ENCODE measurements at regions not wholly inside any gene's neighbourhood (a gene's known extent, or its start where the extent isn't known, plus 50 kb on each side); places are given as distances from the start of the nearest gene placed in this dataset.

DNA sequence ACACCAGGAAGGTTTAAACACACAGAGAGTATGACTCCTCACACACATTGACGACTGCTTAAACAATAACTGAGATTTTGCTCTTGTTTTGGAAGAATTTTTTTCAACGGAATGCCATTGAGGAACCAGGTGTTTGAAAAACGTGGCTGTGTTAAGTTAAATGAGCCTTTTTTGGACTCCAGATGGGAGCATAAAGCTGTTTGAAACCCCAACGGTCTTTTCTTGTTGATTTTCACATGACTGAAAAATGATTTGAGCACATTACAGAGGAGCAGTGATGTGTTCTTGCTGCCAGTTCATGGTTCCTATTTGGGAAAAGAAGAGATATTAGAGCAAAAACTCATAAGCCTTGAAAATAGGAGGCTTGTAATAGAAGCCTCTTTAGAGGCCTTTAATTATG lies 97.8 kb upstream of the SELENOK start:
- Histone ChIP-seq H4K20me1 (no peaks in the 10 kb centered on the region), H3K9ac (no peak overlapping the region), H3K27ac (no peak overlapping the region), H3K4me2 (no peak overlapping the region), H3K27me3 (no peaks in the 10 kb centered on the region), H3K4me1 (no peaks in the 10 kb centered on the region; a peak in 1 of 20 replicates), H3K9me3 (replicated peaks in 1 of 11) (peaks cover 0 to 12% (median 1%) of the 10 kb centered on the region in 11 experiments; a peak in 5 of 22 replicates), H3K36me3 (no peaks in the 10 kb centered on the region), H3K4me3 (no peak overlapping the region)
- TF ChIP-seq Cebpa-rat (IDR thresholded peaks at IDR 0.05): no peak

GRCh38 chr3:53978386-53978785 lies 86.7 kb upstream of the SELENOK start:
- no peak overlapping the region for H3K4me2 ChIP-seq
- no peaks in the 10 kb centered on the region for H3K36me3 ChIP-seq
- H3K4me1 ChIP-seq: peaks cover 0 to 16% (median 9%) of the 10 kb centered on the region in 10 experiments; a peak in 9 of 20 replicates
- no peak for TF ChIP-seq Cebpa-rat (IDR thresholded peaks at IDR 0.05)
- peaks cover 37 to 51% (median 43%) of the 10 kb centered on the region in 11 experiments for H3K9me3 ChIP-seq (replicated peaks in 1 of 11)
- H4K20me1 ChIP-seq: no peaks in the 10 kb centered on the region
- no peak overlapping the region for H3K4me3 ChIP-seq
- H3K27me3 ChIP-seq: no peaks in the 10 kb centered on the region
- no peak overlapping the region for H3K9ac ChIP-seq
- H3K27ac ChIP-seq: no peak overlapping the region

DNA sequence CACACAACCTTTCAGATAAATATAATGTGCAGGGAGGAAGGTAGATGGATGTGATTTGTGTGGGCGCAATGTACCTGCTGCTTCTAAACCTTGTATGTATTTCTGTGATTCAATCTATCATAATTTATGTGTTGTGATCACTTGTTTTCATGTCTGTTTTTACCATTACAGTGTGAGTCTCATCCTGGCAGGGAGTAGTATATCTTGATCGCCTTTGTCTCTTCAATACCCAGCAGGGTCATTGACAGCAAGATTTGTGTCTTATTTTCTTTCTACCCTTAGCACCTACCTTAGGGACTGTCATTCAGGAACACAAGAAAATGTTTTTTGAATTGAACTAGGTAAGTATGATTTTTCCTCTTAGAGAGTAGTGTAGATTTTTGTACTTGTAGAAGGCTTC lies 83.7 kb upstream of the SELENOK start:
- no peak overlapping the region for H3K9ac ChIP-seq
- H3K27me3 ChIP-seq: no peaks in the 10 kb centered on the region
- peaks cover 52 to 64% (median 59%) of the 10 kb centered on the region in 11 experiments for H3K9me3 ChIP-seq (replicated peaks in 1 of 11)
- TF ChIP-seq Cebpa-rat (IDR thresholded peaks at IDR 0.05): no peak
- H4K20me1 ChIP-seq: no peaks in the 10 kb centered on the region
- H3K27ac ChIP-seq: no peak overlapping the region
- H3K4me2 ChIP-seq: no peak overlapping the region
- no peaks in the 10 kb centered on the region for H3K4me1 ChIP-seq
- no peak overlapping the region for H3K4me3 ChIP-seq
- no peaks in the 10 kb centered on the region for H3K36me3 ChIP-seq

- Histone ChIP-seq H3K36me3 (no peaks in the 10 kb centered on the region), H3K4me3 (no peak overlapping the region), H4K20me1 (no peaks in the 10 kb centered on the region), H3K9ac (no peak overlapping the region), H3K4me2 (no peak overlapping the region), H3K4me1 (no peaks in the 10 kb centered on the region), H3K27ac (no peak overlapping the region), H3K9me3 (replicated peaks in 1 of 11) (peaks cover 53 to 71% (median 66%) of the 10 kb centered on the region in 11 experiments), H3K27me3 (no peaks in the 10 kb centered on the region)
- TF ChIP-seq Cebpa-rat (IDR thresholded peaks at IDR 0.05): no peak
Measured at GRCh38 chr3:53974324-53974723, 82.7 kb upstream of the SELENOK start.

GRCh38 chr3:53973905-53974304 lies 82.2 kb upstream of the SELENOK start:
- Histone ChIP-seq H3K27ac (no peak overlapping the region), H3K9ac (no peak overlapping the region), H4K20me1 (no peaks in the 10 kb centered on the region), H3K9me3 (replicated peaks in 1 of 11) (peaks cover 54 to 76% (median 70%) of the 10 kb centered on the region in 11 experiments), H3K4me3 (no peak overlapping the region), H3K4me1 (no peaks in the 10 kb centered on the region), H3K36me3 (no peaks in the 10 kb centered on the region), H3K4me2 (no peak overlapping the region), H3K27me3 (no peaks in the 10 kb centered on the region)
- TF ChIP-seq Cebpa-rat (IDR thresholded peaks at IDR 0.05): no peak

DNA sequence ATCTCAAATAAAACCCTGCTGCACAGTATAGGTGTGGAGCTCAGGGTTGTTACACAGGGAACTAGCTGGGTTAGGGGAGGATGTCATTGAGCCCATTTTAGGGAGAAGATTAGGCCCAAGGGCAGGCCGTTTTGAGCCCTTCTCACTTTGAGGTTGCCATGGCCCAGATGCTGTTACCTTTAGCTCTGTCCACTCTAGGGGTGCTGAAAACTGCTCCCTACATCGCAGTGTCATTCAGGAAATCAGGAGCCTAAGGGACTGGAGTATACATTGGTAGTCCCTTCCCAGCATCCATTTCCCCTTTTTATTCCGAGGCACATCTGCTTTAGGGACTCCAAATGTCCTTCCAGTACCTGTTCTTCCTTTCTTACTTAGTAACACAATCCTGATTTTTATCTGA lies 79.0 kb upstream of the SELENOK start:
- H3K9ac ChIP-seq: no peak overlapping the region
- no peaks in the 10 kb centered on the region for H3K4me1 ChIP-seq
- no peaks in the 10 kb centered on the region for H3K36me3 ChIP-seq
- H4K20me1 ChIP-seq: no peaks in the 10 kb centered on the region
- no peaks in the 10 kb centered on the region for H3K27me3 ChIP-seq
- peaks cover 68 to 96% (median 82%) of the 10 kb centered on the region in 11 experiments for H3K9me3 ChIP-seq (replicated peaks in 1 of 11)
- H3K4me2 ChIP-seq: no peak overlapping the region
- H3K4me3 ChIP-seq: no peak overlapping the region; a peak in 1 of 20 replicates
- no peak overlapping the region for H3K27ac ChIP-seq
- TF ChIP-seq Cebpa-rat (IDR thresholded peaks at IDR 0.05): no peak

GRCh38 chr3:53969086-53969485 lies 77.4 kb upstream of the SELENOK start:
- Histone ChIP-seq H3K27ac (no peak overlapping the region), H4K20me1 (no peaks in the 10 kb centered on the region), H3K4me1 (no peaks in the 10 kb centered on the region), H3K9me3 (replicated peaks in 1 of 11) (peaks cover 53 to 82% (median 66%) of the 10 kb centered on the region in 11 experiments), H3K36me3 (no peaks in the 10 kb centered on the region), H3K4me2 (no peak overlapping the region), H3K9ac (no peak overlapping the region), H3K4me3 (no peak overlapping the region), H3K27me3 (no peaks in the 10 kb centered on the region)
- TF ChIP-seq Cebpa-rat (IDR thresholded peaks at IDR 0.05): no peak

- no peak for TF ChIP-seq Cebpa-rat (IDR thresholded peaks at IDR 0.05)
- Histone ChIP-seq H3K27ac (no peak overlapping the region), H3K9ac (no peak overlapping the region), H3K4me3 (no peak overlapping the region), H4K20me1 (no peaks in the 10 kb centered on the region), H3K4me1 (no peaks in the 10 kb centered on the region), H3K27me3 (no peaks in the 10 kb centered on the region), H3K4me2 (no peak overlapping the region), H3K36me3 (no peaks in the 10 kb centered on the region), H3K9me3 (replicated peaks in 1 of 11) (peaks cover 30 to 49% (median 40%) of the 10 kb centered on the region in 11 experiments)
Measured at GRCh38 chr3:53965291-53965690, 73.6 kb upstream of the SELENOK start.

DNA sequence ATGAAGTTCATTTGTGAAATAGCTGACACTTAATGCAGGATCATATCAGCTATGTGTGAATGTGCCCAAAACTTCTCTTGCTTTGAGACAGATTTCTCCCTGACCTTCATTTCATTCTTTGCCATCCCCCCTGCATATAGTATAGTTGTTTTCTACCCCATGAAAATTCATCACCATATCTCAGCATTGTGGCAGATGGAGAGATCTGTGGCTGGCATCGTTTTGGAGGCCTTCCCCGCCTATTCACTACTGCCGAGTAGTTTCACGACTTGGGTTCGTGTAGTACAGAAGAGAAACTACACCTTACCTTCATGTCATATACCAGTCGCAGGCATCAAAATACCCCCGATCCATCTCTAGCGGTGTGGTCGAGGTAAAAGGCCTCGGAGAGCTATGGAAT lies 66.2 kb upstream of the SELENOK start:
- no peaks in the 10 kb centered on the region for H3K4me1 ChIP-seq
- H3K27ac ChIP-seq: no peak overlapping the region
- peaks cover 0 to 11% (median 3%) of the 10 kb centered on the region in 11 experiments; a peak in 9 of 22 replicates for H3K9me3 ChIP-seq (replicated peaks in 1 of 11)
- no peaks in the 10 kb centered on the region for H4K20me1 ChIP-seq
- no peak overlapping the region for H3K9ac ChIP-seq
- H3K36me3 ChIP-seq: no peaks in the 10 kb centered on the region
- no peak overlapping the region for H3K4me2 ChIP-seq
- no peaks in the 10 kb centered on the region for H3K27me3 ChIP-seq
- TF ChIP-seq Cebpa-rat (IDR thresholded peaks at IDR 0.05): no peak
- no peak overlapping the region for H3K4me3 ChIP-seq

DNA sequence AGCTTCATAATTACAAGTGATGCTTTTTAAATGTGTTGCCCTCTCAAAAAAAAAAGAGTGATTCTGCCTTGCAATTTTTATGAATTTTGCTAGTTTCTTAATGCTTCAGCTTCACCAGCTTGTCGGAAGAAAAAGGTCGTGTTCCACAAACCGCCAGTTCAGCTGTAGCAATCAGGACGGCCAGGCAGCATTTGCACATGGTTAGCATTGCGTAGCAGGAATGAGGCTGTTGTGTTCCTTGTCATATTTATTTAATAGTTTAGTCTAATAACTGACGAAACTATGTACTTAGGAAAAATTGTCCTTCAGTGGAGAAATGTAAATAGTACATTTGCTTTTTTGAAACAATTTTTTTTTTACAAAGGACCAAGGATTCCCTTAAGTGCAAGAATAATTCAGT lies 64.9 kb upstream of the SELENOK start:
- H4K20me1 ChIP-seq: no peaks in the 10 kb centered on the region
- no peak overlapping the region for H3K27ac ChIP-seq
- H3K9ac ChIP-seq: no peak overlapping the region
- no peaks in the 10 kb centered on the region for H3K4me1 ChIP-seq
- H3K4me3 ChIP-seq: no peak overlapping the region
- H3K9me3 ChIP-seq (replicated peaks in 1 of 11): peaks cover 0 to 8% (median 3%) of the 10 kb centered on the region in 11 experiments; a peak in 9 of 22 replicates
- H3K27me3 ChIP-seq: no peaks in the 10 kb centered on the region
- no peaks in the 10 kb centered on the region for H3K36me3 ChIP-seq
- no peak overlapping the region for H3K4me2 ChIP-seq
- TF ChIP-seq Cebpa-rat (IDR thresholded peaks at IDR 0.05): no peak
